Posterior cingulate gyrus (tissue), 11 donors: ENCODE measurements at regions not wholly inside any gene's neighbourhood (a gene's known extent, or its start where the extent isn't known, plus 50 kb on each side); places are given as distances from the start of the nearest gene placed in this dataset.

Source experiments
- DNase-seq, 10 donors: peaks; one replicate each; pipeline versions ENCODE4 v3.0.0 to v3.0.0-alpha.2; 2020 to 2021; ENCODE audit warnings: mixed read lengths in 3 of 10
- intact Hi-C: fragments of 100-400 bp; cut with DNase I; formaldehyde crosslinking; loops from one replicate; pipeline ENCODE4 v1.15.1; 2023

GRCh38 chr16:6864671-6865070 is 468.0 kb upstream of the RBFOX1 start:
- no peak for DNase-seq
- intact Hi-C loops: no loop called here

- intact Hi-C loops: no loop called here
- no peak for DNase-seq
Observed at GRCh38 chr16:6864244-6864643, 468.4 kb upstream of the RBFOX1 start.

- intact Hi-C loops: no loop called here
- DNase-seq: no peak
Observed at GRCh38 chr16:6863135-6863534, 469.5 kb upstream of the RBFOX1 start.

- intact Hi-C loops: no loop called here
- DNase-seq: no peak
Observed at GRCh38 chr16:6861815-6862477, 470.7 kb upstream of the RBFOX1 start.

GRCh38 chr16:6861135-6861814 is 471.4 kb upstream of the RBFOX1 start:
- intact Hi-C loops: no loop called here
- DNase-seq: no peak

GRCh38 chr16:6857575-6857974 is 475.1 kb upstream of the RBFOX1 start:
- intact Hi-C loops: no loop called here
- DNase-seq: no peak

- intact Hi-C loops: no loop called here
- no peak for DNase-seq
Observed at GRCh38 chr16:6856578-6856977, 476.1 kb upstream of the RBFOX1 start.

GRCh38 chr16:6853565-6853964 is 479.1 kb upstream of the RBFOX1 start:
- intact Hi-C loops: no loop called here

GRCh38 chr16:6852643-6853225 is 479.9 kb upstream of the RBFOX1 start:
- no peak for DNase-seq
- intact Hi-C loops: no loop called here

More at GRCh38 chr16:6853565-6853964, 479.1 kb upstream of the RBFOX1 start:
- DNase-seq: no peak

GRCh38 chr16:6846452-6846851 is 486.2 kb upstream of the RBFOX1 start:
- intact Hi-C loops: no loop called here
- no peak for DNase-seq

- DNase-seq: no peak
- intact Hi-C loops: no loop called here
Observed at GRCh38 chr16:6841392-6841791, 491.3 kb upstream of the RBFOX1 start.

GRCh38 chr16:6837722-6838121 is 494.9 kb upstream of the RBFOX1 start:
- no peak for DNase-seq
- intact Hi-C loops: no loop called here

- DNase-seq: no peak
- intact Hi-C loops: no loop called here
Observed at GRCh38 chr16:6836766-6837165, 495.9 kb upstream of the RBFOX1 start.

- no peak for DNase-seq
- intact Hi-C loops: no loop called here
Observed at GRCh38 chr16:6835941-6836340, 496.7 kb upstream of the RBFOX1 start.

GRCh38 chr16:6835516-6835915 is 497.1 kb upstream of the RBFOX1 start:
- intact Hi-C loops: no loop called here
- no peak for DNase-seq

- intact Hi-C loops: no loop called here
- DNase-seq: no peak
Observed at GRCh38 chr16:6828690-6829089, 504.0 kb upstream of the RBFOX1 start.

- no peak for DNase-seq
- intact Hi-C loops: no loop called here
Observed at GRCh38 chr16:6827931-6828330, 504.7 kb upstream of the RBFOX1 start.

GRCh38 chr16:6827267-6827666 is 505.4 kb upstream of the RBFOX1 start:
- intact Hi-C loops: no loop called here
- DNase-seq: no peak

GRCh38 chr16:6822041-6822440 is 510.6 kb upstream of the RBFOX1 start:
- intact Hi-C loops: no loop called here
- no peak for DNase-seq

GRCh38 chr16:6804461-6804860 is 528.2 kb upstream of the RBFOX1 start:
- intact Hi-C loops: no loop called here
- no peak for DNase-seq

- DNase-seq: no peak
- intact Hi-C loops: no loop called here
Observed at GRCh38 chr16:6803176-6803575, 529.5 kb upstream of the RBFOX1 start.

- intact Hi-C loops: no loop called here
- no peak for DNase-seq
Observed at GRCh38 chr16:6797223-6797622, 535.4 kb upstream of the RBFOX1 start.
